GM18507 (cell line): ENCODE measurements at regions not wholly inside any gene's neighbourhood (a gene's known extent, or its start where the extent isn't known, plus 50 kb on each side); places are given as distances from the start of the nearest gene placed in this dataset.

Experiments used
- DNase-seq: peaks from one replicate; pipeline ENCODE4 v3.0.0; 2011; ENCODE audit warnings: low read depth; ENCODE audit not compliant: insufficient read length; ENCODE audit errors: extremely low spot score
- FAIRE-seq: peaks from 2 replicates; lab custom pipeline; 2011; peaks lifted over from hg19 to GRCh38; lab: Jason Lieb, UNC

- no peak for DNase-seq
- FAIRE-seq, result no peak
These were observed 127.6 kb upstream of the HHIP start for GRCh38 chr4:144518181-144518895.

GRCh38 chr4:144531841-144532240 is 114.1 kb upstream of the HHIP start:
- FAIRE-seq (no peak), DNase-seq (no peak)

GRCh38 chr4:144547678-144548298 is 98.2 kb upstream of the HHIP start:
- DNase-seq (peak; percentile 18), FAIRE-seq (peak; percentile 71)

- DNase-seq (no peak), FAIRE-seq (no peak)
These were observed 89.3 kb upstream of the HHIP start for GRCh38 chr4:144556636-144557035.

GRCh38 chr4:144557404-144557803 is 88.6 kb upstream of the HHIP start:
- FAIRE-seq (no peak), DNase-seq (no peak)

DNA sequence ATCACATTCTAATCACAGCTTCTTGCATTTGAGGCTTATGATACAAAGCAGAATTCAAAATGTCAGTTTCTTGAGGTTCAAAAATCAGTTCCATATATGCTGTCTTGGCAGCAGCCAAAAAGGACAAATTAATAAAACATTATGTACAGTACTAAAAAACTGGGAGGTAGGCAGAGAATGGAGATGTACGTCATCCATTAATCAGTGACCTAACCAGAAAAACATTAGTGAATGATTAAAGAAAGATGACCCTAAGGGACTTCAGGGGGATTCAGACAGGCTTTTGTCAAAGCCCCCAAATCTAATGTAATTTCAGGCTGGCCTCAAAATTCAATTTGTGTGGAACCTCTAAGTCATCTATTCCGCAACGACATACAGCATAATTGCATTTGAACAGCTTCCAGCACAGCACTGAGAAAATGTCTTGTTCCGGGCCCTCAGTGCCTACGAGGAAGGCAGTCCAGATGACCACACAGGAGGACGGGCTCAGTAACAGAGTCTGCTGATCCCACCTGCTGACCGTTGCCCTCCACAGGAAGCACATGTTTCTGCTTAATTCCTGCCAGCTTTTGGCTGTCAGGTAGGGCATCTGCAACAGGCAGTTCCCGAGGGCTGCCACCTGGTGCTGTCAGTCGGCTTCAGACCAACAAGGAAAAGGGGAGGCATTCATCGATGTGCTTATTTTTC is 83.8 kb upstream of the HHIP start:
- FAIRE-seq, result no peak
- DNase-seq, result no peak

- FAIRE-seq (no peak), DNase-seq (no peak)
These were observed 81.6 kb upstream of the HHIP start for GRCh38 chr4:144564358-144564757.

GRCh38 chr4:144565527-144566195 is 80.3 kb upstream of the HHIP start:
- no peak for DNase-seq
- no peak for FAIRE-seq

- FAIRE-seq (no peak), DNase-seq (no peak)
These were observed 73.3 kb upstream of the HHIP start for GRCh38 chr4:144572660-144573059.

- FAIRE-seq (no peak), DNase-seq (no peak)
These were observed 72.0 kb upstream of the HHIP start for GRCh38 chr4:144574000-144574399.

DNA sequence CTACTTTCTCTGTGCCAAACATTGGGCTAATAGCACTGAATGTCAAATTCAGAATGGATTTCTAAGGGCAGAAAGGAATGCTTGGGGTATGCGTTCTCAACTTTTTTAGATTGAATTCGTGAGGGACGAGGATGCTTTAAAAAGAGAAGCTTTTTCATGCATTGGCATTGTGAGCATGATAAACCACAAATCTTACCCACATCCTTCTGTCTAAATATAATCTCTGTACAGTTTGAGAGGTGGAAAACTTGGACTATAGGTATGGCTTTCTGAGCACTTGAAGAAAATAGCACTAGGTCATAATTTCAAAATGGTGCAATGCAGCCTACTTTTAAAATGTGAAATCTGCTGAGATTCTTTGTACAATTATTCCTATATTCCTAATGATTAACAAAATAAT is 71.4 kb upstream of the HHIP start:
- DNase-seq (no peak), FAIRE-seq (no peak)

DNA sequence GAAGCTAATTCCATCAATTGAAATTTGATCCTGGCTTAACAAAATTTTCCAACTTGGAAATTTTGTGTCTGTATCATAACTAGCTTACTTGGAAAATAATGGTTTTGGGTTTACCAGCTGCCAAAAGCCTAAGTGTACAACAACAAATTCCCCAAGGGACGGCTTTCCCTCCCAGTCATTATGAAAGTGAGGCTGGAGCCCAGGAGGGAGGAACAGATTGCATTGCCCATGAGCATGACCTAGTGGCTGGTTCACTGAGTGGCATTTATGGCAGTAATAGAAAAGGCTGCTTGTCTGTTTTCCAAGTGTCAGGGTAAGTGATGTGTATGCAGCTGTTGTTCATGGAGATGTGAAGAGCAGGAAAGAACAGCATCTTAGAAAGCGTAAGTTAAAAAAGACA is 70.8 kb upstream of the HHIP start:
- DNase-seq (no peak), FAIRE-seq (no peak)

DNA sequence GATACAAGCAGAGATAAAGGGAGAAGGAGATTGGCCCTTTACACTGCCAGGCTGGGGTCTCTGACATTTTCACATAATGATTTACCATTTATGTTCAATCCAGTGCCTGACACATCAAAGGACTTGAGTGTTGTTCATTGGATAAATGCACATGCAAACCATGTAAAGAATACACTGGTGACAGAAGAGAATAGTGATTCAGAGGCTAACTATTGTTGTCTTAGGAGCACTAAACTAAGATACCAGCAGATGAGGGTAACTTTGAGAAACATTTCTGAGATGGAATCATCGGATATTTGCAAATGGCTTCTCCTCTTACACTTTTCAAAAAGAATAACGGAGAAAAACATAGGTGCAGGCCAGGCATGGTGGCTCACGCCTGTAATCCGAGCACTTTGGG is 67.3 kb upstream of the HHIP start:
- FAIRE-seq, result no peak

DNA sequence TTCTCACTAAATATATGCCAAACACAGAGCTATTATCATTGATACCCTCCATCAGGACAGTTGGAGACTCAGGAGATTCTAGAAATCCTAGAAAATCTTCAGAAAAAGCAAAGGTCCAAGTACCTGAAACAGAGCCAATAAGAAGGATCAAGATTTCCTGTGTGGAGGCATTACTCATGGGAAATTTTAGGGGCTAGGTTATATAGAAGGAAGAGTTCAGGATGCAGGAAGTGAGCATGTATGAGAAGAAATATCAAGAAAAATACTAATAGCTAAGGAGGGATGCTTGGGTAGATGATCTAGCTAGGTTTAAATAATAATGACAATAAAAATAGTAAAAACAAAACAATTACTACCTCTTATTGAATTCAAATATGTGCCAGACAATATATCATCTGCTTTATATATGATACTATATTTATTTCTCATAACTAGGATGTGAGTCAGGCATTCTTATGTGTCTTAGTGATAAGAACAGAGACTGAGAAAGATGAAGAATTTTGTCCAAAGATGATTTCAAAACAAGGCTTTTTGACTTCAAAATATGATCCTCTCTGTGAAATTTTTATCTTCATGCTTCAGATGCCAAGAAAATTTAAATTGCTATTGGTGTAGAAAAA is 66.4 kb upstream of the HHIP start:
- DNase-seq (no peak), FAIRE-seq (no peak)

More for the DNA sequence above, 67.3 kb upstream of the HHIP start:
- no peak for DNase-seq

DNA sequence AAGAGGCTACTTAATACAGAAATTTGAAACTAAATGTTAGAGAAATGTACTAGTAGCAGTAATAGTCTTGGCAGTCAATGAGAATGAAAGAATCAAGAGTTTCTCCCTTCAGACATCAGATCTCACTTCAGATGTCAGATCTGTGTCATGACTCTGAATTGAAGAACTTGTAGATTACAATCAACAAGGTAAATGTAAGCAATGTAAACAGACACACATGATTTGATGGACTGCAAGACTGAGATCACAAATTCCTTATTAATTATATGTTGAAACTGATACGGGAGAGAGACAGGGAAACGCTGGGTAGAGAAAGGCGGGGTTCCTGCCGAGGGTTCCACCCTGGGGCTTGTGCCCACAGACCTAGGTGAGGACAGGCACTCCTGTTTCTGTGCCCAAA is 65.5 kb upstream of the HHIP start:
- FAIRE-seq (no peak), DNase-seq (no peak)

- DNase-seq (no peak), FAIRE-seq (no peak)
These were observed 63.7 kb upstream of the HHIP start for GRCh38 chr4:144582105-144582850.

- DNase-seq (no peak), FAIRE-seq (no peak)
These were observed 63.0 kb upstream of the HHIP start for GRCh38 chr4:144582975-144583374.

DNA sequence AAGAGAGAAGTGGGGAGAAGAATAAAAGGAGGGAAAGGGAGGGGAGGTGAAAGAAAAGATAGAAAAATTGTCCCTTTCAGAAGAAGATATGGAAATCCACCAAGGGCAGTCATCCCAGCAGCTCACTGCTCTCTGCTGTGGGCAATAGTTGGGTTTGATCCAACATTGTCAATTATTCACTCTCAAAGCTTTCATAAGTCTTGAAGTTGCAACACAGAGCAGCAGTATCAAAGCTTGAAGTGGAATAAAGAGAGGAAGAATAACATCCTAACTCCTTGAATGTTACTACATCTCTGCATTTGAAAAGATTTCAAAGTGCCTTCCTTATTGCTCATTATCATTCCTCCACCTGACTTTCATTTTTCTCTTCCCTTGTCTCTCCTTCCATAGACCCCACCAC is 62.3 kb upstream of the HHIP start:
- FAIRE-seq (no peak), DNase-seq (no peak)

- no peak for FAIRE-seq
- DNase-seq, result no peak
These were observed 61.5 kb upstream of the HHIP start for GRCh38 chr4:144584428-144584827.
